ENCODE measurements at regions not wholly inside any gene's neighbourhood (a gene's known extent, or its start where the extent isn't known, plus 50 kb on each side); places are given as distances from the start of the nearest gene placed in this dataset.
"Not testable (repeated sequence)": the region's sequence is repeated elsewhere in the genome, so short reads cannot be mapped to it uniquely, and the experiment has no call there.

DNA sequence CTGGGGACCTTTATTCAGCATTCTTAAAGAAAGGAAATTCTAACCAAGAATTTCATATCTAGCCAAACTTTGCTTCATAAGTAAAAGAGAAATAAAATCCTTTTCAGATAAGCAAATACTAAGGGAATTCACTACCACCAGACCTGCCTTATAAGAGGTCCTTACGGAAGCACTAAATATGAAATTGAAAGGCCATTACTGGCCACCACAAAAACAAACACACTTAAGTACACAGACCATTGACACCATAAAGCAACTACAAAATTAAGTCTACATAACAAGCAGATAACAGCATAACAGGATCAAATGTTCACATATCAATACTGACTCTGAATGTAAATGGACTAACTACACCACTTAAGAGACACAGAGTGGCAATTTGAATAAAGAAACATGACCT lies 361.4 kb upstream of the POU5F2 start:
- DNase-seq: no peak

DNA sequence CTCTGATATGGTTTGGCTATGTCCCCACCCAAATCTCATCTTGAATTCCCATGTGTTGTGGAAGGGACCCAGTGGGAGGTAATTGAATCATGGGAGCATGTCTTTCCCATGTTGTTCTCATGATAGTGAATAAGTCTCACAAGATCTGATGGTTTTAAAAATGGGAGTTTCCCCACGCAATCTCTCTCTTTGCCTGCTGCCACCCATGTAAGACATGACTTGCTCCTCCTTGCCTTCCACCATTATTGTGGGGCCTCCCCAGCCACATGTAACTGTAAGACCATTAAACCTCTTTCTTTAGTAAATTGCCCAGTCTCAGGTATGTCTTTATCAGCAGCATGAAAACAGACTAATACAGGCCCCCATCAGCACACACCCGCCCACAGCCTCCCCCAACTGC lies 356.0 kb upstream of the POU5F2 start:
- DNase-seq: not testable (repeated sequence)

DNA sequence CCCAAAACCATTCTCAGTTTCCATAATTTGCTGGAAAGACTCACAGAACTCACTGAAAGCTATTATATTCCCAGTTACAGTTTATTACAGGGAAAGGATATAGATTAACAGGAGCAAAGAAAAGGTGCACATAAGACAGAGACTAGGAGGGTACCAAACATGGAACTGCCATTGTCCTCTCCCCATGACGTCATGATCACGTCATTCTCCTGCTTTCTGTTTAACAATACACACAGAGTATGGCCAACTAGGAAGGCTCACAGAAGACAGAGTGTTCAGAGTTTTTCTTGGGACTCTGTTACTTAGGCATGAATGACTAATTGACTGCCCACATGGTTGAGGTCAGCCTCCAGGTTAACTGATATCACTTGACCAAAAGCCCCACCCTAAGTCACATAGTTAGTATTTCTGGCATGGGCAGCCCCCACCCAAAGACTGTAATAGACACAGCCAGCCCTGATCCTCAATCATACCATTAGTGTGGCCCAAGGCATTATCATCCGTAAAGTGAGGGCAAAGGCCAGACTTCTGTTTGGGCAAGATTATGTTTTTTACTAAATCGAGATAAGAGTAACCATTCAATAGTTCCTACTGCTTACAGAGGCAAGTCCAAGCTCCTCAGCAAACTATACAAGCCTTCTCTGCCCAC lies 353.5 kb upstream of the POU5F2 start:
- DNase-seq: no peak

DNA sequence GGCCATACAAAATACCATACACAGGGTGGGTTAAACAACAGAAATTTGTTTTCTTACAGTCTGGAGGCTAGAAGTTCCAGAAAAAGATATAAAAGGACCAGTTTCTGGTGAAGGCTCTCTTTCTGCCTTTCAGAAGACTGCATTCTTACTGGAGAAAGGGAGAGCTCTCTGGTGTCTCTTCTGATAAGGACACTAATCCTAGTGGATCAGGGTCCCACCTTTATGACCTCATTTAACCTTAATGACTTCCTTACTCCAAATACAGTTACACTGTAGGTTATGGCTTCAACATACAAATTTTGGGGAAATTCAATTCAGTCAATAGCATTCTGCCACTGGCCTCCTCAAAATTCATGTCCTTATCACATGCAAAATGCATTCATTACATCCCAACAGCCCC lies 351.9 kb upstream of the POU5F2 start:
- DNase-seq: no peak

DNA sequence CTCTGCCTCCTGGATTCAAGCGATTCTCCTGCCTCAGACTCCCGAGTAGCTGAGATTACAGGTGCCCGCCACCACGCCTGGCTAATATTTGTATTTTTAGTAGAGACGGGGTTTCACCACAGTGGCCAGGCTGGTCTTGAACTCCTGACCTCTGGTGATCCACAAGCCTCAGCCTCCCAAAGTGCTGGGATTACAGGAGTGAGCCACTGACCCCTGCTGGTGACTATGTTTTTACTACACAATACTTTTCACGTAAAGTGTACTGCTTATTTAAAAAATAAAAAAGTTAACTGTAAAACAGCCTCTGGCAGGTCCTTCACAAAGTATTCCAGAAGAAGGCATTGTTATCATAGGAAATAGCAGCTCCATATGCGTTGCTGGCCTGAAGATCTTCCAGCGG lies 345.2 kb upstream of the POU5F2 start:
- not testable (repeated sequence) for DNase-seq

DNA sequence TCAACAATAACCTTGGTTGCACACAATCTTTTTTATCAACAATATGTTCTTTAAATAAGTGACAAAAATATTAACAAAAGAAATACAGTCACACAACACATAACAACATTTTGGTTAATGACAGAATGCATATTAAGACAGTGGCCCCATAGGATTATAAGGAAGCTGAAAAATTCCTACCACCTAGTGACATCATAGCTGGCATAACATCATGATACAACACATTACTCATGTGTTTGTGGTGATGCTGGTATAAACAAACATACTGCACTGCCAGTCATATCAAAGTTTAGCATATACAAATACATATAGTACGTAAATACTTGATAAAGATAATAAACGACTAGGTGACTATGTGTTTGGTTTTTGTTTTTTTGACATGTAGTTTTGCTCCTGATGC lies 344.8 kb upstream of the POU5F2 start:
- DNase-seq: no peak

DNA sequence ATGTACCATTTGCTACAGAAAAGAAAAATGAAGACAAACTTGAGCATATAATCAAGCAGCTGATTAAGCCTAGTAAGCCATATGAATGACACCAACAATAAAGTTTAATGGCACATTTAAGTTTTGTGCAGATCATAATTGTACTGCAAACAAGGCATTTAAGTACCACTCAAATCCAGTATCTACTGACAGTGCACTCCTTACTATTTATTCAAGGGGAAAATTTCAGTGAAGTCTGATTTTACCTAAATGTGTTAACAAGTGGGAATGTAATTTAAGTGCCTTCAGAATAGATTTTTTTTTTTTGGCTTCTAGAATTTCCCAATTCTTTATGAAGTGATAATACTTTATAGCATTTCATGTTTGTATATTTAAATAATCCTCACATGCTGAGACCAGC lies 341.0 kb upstream of the POU5F2 start:
- DNase-seq: no peak

DNA sequence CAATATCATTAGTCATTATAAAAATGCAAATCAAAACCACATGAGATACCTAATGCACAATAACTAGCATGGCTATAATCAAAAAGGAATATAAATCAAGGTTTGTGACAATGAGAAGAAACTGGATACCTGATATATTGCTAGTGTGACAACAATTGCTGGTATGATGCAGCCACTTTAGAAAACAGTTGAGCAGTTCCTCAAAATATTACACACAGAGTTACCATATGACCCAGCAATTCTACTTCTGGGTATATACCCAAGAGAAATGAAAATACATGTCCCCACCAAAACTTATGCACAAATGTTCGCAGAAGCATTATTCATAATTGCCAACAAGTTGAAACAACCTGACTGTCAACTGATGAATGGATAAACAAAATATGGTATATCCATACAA lies 339.7 kb upstream of the POU5F2 start:
- no peak for DNase-seq

DNA sequence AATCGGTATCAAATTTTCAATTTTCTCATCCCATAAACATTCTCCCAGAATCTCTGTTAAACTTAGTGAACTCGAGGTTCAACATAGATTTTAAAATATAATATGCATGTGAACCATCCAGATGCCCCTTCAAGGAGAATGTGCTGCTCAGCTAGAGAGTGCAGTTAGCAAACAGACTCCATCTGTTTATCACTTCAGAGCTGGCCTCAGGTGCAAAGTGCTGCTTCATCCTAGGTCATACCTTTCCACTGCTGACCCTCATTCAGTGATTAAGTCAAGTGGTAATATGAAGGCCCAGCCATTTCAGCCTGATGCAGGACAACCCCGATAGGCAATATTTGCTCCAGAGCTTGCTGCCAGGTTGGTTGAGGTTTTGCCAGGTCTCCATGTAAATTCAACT lies 339.0 kb upstream of the POU5F2 start:
- DNase-seq: no peak

DNA sequence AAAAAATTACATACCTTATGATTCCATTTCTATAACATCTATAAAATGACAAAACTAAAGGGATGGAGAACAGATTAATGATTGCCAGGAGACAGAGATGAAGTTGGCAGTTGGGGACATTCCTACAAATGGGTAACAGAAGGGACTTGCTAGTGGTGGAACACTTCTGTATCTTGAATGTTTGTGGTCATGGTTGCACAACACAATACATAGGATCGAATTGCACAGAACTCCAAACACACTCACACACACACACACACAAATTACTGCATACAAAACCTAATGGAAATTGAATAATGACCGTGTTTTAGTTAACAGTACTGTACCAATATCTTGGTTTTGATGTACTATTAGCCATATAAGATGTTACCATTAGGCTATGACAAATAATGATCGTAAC lies 330.7 kb upstream of the POU5F2 start:
- DNase-seq: no peak

DNA sequence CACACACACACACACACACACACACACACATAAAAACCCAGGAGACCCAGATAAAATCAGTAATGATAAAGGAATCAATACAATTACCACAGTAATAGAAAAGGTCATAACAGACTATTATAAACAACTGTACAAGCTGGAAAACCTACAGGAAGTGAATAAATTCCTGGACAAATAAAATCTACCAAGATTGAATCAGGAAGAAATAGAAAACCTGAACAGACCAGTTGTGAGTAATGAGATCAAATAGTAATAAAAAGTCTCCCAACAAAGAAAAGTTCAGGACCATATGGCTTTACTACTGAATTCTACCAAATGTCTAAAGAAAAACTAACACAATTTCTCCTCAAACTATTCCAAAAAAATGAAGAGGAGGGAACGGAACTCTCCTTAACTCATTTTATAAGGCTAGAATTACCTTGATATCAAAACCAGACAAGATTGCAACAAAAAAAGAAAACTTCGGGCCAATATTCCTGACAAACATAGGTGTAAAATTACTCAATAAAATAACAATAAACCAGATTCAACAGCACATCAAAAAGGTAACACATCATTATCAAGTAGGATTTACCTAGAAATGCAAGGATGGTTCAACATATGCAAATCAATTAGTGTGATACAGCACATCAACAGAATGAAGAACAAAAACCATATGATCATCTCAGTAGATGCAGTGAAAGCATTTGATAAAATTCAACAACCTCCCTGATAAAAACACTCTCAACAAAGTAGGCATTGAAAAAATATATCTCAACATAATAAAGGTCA lies 325.2 kb upstream of the POU5F2 start:
- DNase-seq: no peak

DNA sequence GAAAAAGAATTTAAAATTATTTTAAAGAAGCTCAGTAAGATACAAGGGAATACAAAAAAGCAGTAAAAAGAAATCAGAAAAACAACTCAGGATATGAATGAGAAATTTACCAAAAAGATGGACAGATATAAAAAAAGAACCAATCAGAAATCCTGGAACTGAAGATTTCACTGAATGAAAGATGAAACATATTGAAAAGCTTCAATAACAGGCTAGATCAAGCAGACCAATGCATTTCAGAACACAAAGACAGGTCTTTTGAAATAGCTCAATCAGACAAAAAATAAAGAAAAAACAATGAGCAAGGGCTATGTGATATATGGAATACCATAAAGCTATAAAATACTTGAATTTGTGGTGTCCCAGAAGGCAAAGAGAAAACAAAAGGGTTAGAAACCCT lies 322.6 kb upstream of the POU5F2 start:
- DNase-seq: no peak

DNA sequence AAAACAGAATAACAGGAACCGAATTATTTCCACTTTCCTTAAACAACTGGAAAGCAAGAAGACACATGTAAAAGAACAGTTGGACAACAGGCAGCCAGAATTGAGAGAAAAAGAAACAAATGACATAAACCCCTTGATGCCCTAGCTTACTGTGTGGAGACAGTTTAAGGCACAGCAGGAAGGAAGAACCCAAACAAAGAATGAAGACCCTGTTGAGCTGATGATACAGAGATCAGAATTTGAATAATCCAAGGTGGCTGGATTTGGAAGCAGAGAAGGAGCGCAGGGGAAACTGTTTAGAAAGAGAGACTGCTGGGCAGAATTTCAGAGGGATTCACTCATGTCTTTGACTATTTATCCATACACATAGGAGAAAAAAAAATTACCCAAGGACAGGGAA lies 316.3 kb upstream of the POU5F2 start:
- DNase-seq: no peak

DNA sequence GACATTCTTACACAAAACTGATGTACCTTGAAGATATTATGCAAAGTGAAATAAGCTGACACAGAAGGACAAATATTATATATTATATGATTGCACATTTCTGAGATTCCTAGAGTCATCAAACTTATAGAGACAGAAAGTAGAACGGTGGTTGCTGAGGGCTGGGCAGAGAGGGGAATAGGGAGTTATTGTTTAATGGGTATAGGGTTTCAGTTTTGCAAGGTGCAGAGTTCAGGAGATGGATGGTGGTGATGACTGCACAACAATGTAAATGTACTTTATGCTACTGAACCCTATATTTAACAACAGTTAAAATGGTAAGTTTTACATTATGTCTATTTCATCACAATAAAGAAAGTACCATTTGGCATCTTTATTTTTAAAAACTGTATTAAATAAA lies 315.8 kb upstream of the POU5F2 start:
- no peak for DNase-seq

DNA sequence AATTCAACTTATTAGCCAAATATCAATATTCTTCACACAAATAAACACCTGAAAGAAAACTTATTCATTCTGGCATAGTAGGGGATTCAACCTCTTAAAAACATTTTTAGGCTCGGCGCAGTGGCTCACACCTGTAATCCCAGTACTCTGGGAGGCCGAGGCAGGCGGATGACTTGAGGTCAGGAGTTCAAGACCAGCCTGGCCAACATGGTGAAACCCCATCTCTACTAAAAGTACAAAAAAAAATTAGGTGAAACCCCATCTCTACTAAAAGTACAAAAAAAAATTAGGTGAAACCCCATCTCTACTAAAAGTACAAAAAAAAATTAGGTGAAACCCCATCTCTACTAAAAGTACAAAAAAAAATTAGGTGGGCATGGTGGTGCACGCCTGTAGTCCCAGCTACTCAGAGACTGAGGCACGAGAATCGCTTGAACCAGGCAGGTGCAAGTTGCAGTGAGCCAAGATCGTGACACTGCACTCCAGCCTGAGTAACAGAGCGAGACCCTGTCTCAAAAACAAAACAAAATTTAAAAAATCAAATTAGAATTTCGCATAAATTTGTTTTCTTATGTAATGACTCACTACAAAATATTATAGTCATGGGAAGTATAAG lies 308.0 kb upstream of the POU5F2 start:
- DNase-seq: not testable (repeated sequence)

DNA sequence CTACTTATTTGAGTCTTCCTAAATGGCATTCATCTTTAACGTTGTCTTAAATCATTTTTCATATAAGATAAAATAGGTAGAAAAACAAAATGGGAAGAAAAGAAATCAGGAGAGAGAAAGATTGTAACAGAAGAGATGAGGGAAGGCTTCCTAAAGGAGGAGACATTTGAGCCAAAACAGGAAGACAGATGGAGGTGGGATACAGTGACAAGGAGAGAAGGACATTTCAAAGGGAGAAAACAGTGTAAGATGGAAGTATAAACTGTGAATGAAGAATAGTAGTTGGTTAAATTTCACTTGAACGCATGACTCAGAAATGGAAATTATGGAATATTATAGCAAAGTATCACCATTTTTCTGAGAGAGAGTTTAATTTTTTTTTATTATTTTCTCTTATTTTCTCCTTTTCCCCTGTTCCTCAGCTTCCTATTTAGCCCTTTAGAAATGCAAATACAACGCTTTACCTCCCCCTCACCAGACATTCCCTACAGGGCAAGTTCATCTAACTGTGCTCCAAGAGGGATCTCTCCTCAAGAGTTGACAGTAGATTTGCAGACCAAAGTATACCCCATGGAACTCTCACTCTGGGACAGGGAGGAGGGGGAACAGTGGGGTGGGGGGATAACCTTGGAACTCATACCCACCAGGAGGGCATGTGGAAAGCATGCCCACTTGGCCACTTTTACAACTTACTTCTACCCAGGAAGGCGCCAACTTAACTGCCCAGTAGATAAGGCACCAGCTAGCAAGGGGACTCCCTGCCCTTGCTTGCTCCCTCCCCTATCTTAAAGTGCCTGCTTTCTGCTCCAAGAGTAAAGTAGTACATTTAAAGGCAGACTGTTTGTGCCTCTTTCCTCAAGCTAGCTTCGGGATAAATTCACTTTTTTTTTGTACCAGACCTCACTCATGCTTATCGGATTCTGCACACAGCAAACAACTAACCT lies 304.7 kb upstream of the POU5F2 start:
- no peak for DNase-seq

DNA sequence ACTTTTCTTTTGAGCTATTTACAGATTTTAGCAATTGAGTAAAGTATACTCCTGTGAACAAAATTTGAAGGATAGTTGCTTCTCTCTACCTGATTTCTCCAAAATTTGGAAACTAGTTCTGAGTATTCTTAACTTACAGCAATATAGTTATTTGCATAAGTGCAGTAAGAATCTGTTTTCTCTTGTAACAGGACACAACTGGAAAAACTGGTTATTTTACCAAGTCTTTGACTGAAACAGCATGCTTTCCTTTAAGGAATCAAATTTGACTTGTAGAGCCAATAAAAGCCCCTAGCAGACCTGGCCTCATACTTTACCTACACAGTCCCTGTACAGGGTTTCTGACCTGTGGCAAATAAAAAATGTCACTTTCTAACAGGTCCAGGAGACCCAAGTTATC lies 301.9 kb upstream of the POU5F2 start:
- DNase-seq: no peak

DNA sequence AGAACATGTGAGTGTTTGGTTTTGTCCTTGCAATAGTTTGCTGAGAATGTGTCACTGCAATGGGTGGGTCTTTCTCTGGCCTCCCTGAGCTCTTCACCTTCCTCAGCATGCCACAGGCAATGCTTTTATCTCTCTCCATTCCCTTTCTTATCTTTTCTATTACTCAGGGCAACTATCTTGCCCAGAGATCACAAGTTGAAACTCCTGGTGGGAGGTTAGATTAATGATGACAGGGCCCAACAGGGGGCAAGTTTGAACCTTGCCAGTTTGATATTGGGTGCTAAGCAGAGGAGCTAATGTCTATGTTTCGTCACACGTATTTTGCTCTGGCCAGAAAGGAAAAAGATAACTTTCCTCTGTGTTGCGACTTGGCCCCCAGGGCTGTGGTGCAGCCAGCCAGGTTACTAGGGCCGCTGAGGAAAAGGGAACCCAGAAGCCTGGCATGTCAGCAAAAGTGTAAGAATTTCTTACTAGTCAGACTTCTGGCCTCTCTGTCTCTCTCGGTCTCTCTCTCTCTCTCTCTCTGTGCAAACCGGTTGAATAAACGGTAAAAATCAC lies 299.3 kb upstream of the POU5F2 start:
- DNase-seq: no peak

DNA sequence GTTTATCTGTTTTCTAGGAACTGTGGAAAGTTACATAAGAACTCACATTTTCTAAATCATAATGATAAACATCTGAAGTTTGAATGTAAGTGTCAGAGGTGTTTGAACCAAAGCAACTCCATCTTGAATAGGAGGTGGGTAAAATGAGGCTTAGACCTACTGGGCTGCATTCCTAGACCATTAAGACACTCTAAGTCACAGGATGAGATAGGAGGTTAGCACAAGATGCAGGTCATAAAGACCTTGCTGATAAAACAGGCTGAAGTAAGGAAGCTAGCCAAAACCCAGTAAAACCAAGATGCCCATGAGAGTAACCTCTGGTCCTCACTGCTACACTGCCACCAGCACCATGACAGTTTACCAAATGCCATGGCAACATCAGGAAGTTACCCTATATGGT lies 297.7 kb upstream of the POU5F2 start:
- no peak for DNase-seq

DNA sequence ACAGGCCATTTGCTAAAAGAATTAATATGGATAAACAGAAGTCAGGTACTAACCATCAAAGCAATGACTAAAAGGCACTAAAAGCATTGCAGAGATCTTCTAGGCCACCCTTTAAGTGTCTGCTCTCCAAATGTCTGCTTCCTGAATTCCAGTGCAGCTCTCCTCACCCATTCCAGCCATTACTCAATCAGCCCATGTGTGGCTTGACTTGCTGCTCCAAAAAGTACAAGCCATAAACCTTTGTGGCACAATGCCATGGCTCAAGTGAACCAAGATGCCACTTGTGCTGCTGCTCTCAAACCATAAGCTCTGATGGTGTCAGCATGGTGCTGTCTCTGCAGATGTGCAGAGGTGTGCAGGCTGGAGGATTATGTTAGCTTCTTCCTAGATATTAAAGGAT lies 290.2 kb upstream of the POU5F2 start:
- no peak for DNase-seq

DNA sequence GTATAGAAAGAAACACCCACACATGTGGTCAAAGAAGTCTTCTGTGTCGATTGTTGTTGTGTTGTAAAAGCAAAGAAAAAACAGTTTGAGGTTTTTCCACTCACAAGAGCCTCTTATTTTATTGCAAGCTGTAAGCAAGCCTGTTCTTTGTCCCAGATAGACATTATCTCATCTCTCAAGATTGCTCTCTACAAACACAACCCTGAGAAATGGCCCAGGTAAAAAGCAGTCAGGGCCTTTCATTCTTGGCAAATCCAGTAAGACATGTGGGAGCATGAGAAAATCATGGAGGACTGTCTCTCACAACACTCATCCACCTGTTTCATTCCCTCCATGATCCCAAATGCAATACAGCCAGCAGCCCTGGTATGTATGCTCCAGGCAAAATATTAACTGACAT lies 286.6 kb upstream of the POU5F2 start:
- DNase-seq: no peak

DNA sequence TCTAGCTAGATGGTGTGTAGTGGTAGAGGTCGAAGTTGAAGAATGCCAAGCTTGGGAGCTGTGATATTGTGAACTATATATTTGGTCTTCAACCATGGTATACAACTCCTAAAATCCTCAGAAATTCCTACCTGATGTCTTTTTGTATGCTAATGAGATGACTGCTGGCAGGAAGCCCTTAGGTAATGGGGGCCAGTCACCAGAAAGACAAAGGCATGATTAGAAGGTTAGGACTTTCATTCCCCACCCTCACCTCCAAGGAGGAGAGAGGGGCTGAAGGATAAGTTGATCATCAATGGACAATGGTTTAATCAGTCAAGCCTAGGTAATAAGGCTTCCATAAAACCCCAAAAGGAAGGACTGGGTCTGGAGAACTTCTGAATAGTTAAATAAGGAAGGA lies 285.7 kb upstream of the POU5F2 start:
- no peak for DNase-seq

Measured in NCI-H1694 (cell line).